ENCODE measurements at regions not wholly inside any gene's neighbourhood (a gene's known extent, or its start where the extent isn't known, plus 50 kb on each side); places are given as distances from the start of the nearest gene placed in this dataset.

DNA sequence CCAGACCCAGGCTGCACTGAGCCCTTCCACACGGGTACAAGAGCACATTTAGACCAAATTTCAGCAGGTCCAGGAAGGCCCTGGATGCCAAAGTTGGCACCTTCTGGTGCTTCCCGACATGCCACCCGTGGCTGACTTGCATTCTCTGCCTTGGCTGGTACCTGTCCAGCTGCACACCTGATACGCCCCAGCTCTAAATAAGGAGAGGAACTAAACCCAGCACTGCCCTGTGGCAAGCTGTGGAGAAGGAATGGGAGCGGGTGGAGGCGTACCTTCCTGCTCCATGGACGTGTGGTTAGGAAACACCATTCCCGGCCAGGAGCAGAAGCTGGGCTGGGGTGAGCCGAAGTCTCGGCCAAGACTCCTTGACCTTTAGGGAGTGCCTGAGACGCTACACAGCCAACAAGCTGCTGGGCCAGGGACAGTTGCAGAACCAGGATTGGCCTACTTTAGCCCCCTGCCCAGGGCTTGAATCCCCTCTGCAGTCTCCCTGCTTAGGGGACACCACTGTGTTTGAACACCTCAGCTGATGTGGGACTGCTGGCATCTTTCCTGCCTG lies 86.5 kb upstream of the TAF1B start:
- no peak for DNase-seq (ENCODE audit: low read depth)

DNA sequence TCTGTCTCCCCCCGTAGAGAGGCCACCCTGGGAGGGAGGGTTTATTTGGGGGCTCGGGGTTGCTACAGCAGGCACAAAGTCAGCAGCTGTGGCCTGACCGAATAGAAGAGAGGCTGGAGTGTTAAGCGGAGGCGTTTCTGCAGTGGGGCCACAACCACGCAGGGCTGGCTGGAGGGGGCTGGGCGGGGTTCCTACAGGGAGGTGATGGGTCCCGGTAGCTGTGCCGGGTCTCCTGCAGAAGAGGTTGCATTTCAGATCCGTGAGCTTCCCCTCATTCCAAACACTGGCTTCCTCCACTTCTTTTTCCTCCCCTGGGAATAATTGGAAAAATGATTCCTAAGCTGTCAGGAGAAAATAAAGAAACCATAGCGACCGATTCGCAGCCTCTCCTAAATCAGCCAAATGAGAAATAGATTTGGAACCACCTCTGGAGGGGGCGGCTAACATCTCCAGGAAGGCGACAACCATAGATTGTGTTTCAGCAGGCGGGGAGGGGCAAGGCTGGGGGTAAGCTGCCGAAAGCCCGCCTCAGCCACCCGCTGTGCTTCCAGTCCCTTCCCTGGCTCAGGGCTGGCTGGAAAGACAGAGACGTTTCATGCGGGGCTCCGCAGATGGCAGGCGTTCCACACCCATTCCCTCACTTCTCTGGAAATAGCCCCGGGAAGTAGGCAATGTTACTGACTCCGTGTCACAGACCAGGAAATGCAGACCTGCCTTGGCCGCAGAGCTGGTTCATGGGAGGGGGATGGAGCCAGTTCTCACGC lies 85.6 kb upstream of the TAF1B start:
- DNase-seq (ENCODE audit: low read depth) = no peak

DNA sequence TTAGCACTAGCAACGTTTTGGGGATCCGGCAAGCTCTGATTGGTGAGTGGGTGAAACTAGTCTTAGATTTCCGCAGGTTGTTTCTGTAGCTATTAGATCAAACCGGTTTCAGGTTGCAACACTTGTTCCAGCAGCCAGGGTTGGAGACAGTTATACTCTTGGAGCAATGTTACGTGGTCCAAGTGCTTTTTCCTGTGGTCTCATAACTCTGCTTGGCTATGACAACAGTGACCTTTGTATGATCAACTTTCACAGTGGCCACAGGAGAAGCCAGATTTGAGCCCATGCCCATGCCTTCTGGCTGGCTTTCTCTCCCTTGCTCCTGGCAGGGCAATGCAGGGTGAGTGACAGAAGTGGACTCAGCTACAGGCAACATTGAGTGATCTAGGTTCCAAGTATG lies 84.5 kb upstream of the TAF1B start:
- DNase-seq (ENCODE audit: low read depth) = no peak

DNA sequence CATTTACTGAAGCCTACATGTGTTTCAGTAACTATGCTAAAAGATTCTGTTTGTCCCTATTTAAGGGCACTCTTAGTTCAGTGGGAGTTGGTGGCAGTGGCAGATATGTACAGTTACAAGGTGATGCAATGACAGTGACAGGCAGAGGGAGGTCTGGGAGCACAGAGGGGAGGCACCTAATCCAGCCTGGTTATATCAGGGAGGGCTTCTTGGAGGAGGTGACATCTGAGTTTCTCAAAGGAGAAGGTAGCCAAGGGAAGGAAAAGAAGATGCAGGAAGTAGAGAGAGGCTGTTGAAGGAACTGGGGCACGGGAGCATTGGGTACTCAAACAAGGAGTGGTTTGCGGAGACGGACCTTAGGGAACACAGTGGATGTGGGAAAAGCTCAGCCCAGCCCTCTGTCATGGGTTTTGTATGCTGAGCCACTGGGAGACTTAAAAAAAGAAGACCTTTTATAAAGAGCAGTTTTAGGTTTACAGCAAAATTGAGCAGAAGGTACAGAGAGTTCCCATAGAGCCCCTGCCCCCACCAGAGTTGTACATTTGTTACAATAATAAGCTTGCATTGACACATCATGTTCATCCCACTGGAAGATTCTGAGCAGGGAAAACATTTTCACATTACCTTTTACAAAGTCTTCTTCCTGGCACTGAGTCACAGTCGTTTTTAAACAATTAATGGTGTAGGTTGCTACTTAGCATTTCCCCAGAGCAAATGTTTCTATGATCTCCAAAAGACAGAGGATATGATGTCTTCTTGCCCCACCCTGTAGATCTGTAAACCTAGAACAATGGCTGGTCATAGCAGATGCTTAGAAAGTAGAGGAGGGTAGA lies 83.0 kb upstream of the TAF1B start:
- no peak for DNase-seq (ENCODE audit: low read depth)

DNA sequence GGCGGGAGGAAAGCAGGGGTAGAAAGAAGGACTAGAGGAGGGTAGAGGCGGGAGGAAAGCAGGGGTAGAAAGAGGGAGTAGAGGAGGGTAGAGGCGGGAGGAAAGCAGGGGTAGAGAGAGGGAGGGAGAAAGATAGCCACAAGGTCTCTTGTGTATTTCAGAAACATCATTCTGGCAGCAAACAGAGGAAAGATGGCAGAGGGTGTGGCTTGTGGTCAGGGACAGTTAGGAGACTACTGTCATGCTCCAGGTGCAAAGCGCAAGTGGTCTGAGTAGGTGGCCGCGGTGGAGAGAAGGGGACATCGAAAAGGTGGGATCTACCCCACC lies 82.4 kb upstream of the TAF1B start:
- DNase-seq (ENCODE audit: low read depth) = no peak

DNA sequence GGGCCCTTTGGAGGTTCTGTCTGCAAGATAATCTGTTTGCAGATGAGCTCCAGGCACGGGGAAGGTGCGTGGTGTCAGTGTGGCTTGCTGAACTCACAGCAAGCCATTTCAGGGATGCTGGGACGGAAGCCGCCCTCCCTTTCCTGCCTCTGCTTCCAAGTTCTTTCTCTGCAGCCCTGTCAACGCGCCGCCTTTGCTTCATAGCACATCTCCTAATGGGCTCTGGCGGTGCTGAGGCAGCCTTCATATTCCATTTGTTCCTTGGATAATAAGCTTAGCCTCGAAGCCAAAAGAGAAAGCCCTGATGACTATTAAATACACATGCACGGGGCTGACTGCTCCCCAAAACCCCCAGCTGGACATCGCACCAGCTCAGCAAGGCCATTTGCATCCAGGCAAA lies 81.7 kb upstream of the TAF1B start:
- DNase-seq (ENCODE audit: low read depth) = no peak

DNA sequence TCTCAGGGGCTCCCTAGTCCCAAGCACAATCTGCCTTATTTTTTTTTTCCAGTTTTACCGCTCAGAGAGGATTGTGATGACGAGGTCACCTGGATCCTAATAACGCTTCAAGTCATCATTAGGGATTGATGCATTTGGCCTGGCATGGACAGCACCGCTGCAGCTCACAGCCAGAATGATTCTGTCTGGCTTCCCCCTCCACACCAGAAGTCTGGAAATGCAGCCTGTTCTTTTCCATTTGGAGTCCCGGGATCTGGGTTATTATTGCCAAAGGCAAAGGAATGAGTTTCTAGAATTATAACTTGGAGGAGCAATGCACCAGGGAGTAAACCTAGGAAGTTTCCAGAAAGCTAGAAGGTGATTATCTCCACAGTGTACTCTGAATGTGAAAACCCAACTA lies 81.1 kb upstream of the TAF1B start:
- DNase-seq (ENCODE audit: low read depth) = no peak

DNA sequence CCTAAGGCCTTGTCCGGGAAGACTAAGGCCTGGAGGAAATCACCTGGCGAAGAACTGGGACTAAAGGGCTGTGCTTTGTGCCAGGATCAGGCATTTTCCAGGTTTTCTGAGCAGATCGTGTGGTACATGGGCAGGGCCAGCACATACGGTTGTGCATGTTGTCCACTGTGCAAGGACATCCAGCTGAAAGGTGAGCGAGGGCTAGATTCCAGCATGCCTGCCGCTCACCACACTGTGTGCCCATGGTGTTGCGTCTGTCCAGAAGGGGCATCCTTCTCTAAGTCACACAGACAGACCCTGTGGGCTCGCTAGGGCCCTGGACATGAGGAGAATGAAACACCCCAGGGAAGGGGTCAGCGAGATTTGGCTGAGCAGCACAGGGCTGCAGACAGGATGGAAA lies 80.3 kb upstream of the TAF1B start:
- DNase-seq (ENCODE audit: low read depth) = no peak

DNA sequence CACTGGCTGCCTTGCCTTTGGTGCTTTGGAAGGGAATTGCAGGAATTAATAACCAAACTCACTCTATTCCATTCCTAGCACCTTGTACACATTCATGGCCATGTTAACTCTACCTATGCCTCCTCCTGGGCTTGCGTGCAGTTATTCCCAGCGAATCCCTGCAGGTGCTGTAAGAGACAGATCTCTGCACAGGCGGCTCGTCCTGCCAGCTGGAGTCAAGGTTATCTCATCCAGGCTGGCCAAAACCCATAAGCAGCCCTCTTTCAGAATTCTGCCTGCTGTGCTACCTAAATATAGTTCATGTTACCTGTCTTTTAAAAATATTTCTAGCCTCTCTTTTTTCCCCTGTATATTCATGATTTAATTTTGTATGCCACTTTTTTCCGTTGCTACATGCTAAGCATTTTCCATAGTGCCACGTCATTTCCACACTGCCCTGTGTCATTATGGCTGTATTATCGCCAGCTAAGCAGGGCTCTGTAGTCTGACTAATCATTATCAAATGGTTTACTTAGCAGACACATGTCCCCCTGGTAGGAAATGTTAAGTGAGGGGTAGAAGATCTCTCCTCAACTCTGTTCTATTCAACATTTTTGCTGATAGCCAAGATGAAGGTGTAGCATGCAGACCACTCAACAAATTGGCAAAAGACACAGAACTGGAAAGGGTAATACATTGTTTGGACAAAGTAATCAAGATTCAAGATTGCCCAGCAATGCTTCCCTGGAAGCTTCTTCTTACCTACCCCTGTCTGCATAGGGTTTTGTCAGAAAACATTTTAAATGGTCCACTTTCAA lies 79.7 kb upstream of the TAF1B start:
- DNase-seq (ENCODE audit: low read depth) = no peak

DNA sequence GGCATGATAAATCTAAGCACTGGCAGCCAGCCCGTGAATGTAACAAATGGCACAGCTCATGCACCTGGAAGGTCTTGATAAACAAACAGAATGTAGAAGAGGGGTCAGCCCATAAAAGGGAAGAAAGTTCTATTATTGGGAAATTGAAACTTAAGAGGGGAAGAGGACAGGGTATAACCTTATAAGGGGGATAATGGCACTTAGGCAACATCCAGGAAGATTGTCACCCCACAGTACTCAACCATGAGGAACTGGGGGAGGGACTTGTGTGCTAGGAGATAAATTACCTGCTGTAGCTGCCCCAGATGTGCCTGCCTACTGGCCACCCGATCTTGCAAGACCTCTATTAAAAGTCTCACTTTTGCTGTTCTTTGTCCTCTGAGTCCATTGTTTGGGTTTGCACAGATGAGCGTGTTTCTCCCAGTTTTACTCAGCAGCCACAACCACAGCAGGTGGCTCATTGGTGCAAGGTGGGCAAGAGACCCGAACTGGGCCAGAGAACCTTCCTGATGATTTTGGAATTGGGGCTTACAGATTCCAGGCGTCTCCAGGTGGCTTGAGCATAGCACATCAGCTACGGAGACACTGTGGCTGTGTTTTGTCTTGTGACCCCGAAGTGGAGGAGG lies 79.0 kb upstream of the TAF1B start:
- DNase-seq (ENCODE audit: low read depth) = no peak

DNA sequence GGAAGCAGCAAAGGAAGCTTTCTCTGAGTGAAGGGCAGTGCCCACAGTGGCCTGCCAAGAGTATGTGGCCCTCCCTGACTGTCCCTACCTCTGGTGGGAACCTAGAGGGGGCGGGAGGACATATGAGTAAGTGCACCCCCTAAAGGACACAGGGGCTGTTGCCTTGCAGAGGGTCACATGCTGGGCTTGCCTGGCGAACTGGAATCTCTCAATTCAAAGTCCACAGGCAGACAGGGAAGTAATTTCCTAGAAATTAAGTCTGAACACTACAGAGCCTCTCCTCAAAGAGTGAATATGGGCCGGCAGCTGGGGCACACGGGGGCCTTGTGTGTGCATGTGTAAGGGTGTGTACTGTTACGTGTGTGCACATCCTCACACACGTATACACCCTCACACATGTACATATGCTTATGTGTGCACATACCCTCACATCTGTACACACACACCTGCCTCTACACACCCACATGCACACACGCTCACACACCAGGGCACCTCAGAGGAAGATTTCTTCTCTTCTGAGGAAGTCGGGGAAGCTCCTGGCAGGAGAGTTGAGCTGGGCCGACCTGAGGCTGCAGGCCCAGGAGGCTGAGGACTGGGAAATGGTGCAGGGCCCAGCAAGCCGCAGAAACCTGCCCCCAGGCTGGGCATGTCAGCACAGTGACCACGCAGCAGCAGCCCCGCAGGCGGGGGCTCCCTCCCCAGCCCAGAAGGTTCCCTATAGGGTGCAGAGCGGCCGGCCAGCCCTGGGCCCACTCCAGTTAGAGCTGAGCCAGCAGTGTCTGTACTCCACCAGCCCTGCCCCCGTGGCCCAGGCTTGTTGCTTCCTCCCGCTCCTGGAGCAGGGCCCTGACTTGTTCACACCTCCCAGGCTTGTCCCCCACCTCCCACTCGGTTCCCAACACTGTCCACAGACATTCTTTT lies 77.4 kb upstream of the TAF1B start:
- no peak for DNase-seq (ENCODE audit: low read depth)

DNA sequence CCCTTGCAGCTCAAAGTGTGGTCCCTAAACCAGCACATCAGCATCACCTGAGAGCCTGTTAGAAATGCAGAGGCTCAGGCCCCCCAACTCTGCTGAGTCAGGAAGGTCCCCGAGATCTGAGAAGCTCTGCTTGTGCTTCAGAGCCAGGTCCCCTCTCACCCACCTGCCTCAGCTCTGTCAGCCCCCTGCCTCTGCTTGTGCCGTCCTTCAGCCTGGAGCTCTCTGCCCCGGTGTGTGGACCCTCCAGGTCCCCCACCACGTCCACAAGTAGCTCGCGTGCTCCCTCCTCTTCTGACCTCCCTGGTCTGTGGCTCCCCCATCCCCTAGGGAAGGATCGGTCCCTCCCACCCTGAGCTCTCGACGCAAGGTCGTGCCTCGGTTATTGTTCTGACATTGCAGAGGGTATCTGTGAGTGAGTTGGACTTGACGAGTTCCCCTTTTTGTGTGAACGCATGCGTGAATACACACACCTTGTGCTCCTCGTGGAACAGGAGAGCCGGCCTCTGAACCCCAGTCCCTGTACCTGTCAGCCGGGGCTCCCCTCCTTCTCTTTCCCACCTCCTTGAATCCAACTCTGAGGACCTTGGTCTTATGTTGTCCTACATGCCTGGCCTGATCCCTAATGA lies 75.5 kb upstream of the TAF1B start:
- DNase-seq (ENCODE audit: low read depth) = no peak

DNA sequence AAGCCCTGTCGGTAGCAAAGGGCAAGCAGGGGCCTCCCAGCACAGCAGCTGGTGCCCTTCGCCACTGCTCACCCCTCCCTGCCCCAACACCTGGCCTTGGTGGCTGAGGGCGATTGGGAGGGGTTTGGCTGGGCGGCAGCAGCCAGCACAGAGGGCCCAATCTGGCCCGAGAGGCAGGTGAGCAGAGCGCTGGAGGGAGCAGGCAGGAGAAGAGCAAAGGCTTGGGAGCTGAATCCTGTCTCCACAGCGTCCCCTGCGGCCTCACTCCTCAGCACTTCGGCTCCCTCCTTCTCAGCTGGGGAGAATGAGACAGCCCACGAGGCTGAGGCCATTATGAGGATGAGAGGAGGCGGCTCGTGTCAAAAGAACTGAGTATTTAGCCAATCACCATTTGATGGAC lies 74.9 kb upstream of the TAF1B start:
- no peak for DNase-seq (ENCODE audit: low read depth)

DNA sequence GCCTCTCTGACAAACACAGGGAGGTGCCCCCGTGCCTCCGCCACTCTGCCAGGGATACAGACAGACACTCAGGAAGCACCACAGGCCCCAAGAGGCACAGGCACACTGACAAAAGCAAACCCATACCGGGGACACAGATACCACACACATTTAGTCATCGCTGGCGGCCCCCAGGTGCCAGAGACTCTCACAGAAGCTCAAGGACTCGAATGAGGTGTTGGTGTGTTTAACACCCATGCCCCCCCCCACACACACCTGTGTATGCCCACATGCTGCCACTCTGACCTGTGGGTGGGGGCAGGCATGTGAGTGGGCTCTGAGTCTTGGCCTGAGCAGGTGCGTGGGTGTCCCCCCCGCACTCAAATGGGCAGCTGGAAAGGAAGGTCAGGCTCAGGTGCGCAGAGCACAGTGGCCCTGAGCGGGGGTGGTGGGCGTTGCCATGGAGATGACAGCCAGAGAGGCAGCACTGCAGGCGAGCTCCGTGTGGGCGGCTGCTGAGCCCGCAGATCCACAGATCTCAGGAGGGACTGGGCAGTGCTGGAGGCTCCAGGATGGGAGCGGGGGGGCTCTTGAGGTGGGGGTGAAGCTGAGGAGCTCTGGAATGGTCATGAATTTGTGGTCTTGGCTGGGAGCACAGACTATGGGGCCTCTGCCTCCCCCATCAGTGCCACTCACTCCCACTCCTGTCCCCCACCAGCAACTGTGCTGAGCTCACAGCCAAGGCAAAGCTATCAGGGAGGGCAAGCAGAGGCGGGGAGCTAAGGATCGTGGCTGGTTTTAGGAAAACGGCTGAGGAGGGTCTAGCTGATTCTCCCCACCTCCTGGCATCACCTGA lies 73.9 kb upstream of the TAF1B start:
- no peak for DNase-seq (ENCODE audit: low read depth)

DNA sequence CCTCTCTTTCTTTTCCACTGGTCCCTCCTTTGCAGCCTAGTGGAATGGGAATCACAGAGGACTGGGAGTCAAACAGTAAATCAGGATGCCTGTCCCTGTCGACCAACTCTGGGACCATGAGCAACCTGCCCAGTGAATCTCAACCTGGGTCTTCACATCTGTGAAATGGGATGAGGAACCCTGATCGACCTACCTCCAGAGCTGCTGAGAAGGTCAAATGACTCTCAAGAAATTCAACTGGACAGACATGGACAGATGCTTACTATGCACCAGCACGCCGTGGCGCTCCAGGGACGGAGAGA lies 73.3 kb upstream of the TAF1B start:
- no peak for DNase-seq (ENCODE audit: low read depth)

DNA sequence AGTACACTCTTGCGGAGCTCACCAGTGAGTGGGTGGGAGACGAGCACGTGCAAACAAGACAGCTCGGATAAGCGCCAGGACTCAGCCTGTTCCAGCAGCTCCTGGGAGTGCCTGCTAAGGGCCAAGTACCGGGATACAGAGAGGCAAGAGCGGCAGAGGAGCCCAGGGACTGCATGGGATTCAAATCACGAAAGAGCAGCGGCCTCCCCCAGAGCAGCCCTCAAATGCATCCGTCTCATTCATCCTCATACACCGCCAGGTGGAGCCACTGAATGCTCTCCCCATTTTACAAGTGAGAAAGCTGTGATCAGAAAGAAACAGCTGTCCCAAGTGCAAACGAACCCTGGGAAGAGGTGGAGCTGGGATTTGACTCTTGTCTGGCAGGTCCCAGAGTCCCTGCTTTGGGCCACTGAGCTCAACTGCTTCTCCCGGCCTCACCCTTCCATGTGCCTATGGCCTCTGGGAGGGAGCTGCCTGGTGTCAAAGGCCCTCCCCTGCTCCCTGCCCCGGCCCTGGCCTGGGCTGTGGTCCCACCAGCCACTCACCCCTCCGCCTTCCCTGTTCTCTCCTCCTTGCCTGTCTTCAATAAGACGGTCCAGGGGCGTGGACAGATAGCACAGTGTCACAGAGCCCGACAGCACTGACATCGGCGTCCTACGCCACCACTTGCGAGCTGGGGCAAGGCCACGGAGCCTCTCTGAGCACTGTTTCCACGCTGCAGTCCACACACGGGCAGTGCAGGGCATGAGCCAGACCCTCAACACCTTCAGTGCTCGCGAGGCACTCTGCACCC lies 72.8 kb upstream of the TAF1B start:
- DNase-seq (ENCODE audit: low read depth) = peak; percentile 25

DNA sequence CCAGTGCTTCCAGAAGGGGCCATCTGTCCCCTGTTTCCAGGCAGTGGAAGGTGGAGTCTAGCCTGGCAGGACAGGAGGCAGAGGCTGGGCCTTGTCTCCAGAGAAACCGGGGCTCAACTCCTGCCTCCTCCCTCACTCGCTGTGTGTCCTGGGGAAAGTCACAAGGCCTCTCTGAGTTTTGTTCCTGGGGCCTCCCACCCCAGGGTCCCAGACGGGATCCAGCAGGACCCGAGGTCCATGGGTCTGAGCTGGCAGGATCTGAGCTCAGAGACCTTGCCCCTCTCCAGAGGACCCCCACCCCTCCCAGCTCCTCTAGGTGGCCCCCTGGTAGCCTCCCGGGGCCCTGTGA lies 72.2 kb upstream of the TAF1B start:
- DNase-seq (ENCODE audit: low read depth) = no peak

DNA sequence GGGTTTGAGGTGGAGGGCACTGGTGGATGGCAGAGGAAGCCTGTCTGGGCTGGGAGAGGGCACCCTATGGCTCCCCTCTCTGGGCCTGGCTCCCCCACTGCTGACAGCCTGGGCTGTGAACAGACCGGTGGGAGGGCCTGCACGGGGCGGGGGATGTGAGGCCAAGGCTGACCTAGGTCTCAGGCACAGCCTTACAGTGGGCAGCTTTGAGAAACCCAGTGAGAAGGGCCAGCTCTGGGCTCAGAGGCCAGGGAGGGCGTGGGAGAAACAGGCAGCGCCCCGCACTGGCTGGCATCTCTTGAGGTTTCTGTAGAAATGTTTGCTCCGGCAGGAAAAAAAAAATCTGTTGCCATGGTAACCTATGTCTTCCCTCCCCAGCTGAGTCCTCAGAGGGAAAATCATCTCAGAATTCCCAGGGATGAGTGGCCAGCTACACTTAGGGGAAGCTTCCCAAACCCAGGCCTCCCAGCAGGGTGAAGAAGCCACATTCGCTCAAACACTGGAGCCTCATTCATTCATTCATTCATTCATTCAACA lies 71.7 kb upstream of the TAF1B start:
- no peak for DNase-seq (ENCODE audit: low read depth)
